ENCODE measurements at regions not wholly inside any gene's neighbourhood (a gene's known extent, or its start where the extent isn't known, plus 50 kb on each side); places are given as distances from the start of the nearest gene placed in this dataset.

DNA sequence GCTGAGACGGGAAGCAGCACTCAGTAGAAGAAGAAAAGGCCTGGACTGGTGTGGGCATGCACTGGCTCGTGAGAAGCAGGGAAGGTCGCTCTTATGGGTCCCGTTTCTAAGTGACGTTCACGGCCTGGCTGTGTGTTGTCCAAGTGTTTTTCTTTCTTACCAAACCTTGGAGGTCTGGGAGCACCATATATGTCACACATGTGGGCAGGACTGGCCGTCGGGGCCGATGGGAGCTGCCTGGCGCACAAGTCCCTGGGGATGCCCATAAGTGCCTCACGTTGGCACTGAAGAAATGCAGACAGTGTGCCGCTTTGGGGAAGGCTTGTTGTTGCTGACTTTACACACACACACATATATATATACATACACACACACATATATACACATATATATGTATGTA is 86.0 kb upstream of the DUSP22 start:
- TF ChIP-seq, protein P1, sequence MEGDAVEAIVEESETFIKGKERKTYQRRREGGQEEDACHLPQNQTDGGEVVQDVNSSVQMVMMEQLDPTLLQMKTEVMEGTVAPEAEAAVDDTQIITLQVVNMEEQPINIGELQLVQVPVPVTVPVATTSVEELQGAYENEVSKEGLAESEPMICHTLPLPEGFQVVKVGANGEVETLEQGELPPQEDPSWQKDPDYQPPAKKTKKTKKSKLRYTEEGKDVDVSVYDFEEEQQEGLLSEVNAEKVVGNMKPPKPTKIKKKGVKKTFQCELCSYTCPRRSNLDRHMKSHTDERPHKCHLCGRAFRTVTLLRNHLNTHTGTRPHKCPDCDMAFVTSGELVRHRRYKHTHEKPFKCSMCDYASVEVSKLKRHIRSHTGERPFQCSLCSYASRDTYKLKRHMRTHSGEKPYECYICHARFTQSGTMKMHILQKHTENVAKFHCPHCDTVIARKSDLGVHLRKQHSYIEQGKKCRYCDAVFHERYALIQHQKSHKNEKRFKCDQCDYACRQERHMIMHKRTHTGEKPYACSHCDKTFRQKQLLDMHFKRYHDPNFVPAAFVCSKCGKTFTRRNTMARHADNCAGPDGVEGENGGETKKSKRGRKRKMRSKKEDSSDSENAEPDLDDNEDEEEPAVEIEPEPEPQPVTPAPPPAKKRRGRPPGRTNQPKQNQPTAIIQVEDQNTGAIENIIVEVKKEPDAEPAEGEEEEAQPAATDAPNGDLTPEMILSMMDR (conservative IDR thresholded peaks at IDR 0.05; ENCODE audit: low read depth, low read length): no peak
- no peak for TF ChIP-seq EZH2 (IDR thresholded peaks at IDR 0.05; ENCODE audit: low read length, unreplicated experiment)
- no peak for TF ChIP-seq EZH2phosphoT487 (IDR thresholded peaks at IDR 0.05; ENCODE audit: borderline replicate concordance, low read length)
